Spleen (tissue), 7 donors: ENCODE measurements at regions not wholly inside any gene's neighbourhood (a gene's known extent, or its start where the extent isn't known, plus 50 kb on each side); places are given as distances from the start of the nearest gene placed in this dataset.

Source experiments
- CTCF ChIP-seq, 11 experiments: fragments of 200-600 bp in 7 of 11; fragments of 450-650 bp in 4 of 11; sonication (generic) in 4 of 11; IDR thresholded peaks in 8 of 11; conservative IDR thresholded peaks in 3 of 11; 1 replicate in 7 of 11; 2 replicates in 4 of 11; pipeline versions ENCODE4 v1.4.0 to v1.8.0; 2016 to 2021; ENCODE audit warnings: antibody characterized with exemption in 11 of 11, inconsistent platforms in 4 of 11, mild to moderate bottlenecking in 1 of 11
- POLR2A ChIP-seq, 3 donors: fragments of 450-650 bp; IDR thresholded peaks; one replicate each; pipeline ENCODE4 v1.5.1; 2017; ENCODE audit warnings: antibody characterized with exemption in 3 of 3, mild to moderate bottlenecking in 1 of 3
- donor health status: DM: no; HTN: no; CAD: no; lungs with moderate emphysema.
- donor health status: DM: no; HTN: no; CAD: no.
- donor health status: DM: no; HTN: no; CAD: no.

- TF ChIP-seq CTCF (IDR thresholded peaks at IDR 0.05 in 8 of 11, conservative IDR thresholded peaks at IDR 0.05 in 3 of 11) (no peak), POLR2A (IDR thresholded peaks at IDR 0.05) (no peak)
Measured at GRCh38 chr4:171432536-171432935, 380.7 kb upstream of the GALNTL6 start.
